HG03196 (cell line): ENCODE measurements at regions not wholly inside any gene's neighbourhood (a gene's known extent, or its start where the extent isn't known, plus 50 kb on each side); places are given as distances from the start of the nearest gene placed in this dataset.
"Not testable (repeated sequence)": the region's sequence is repeated elsewhere in the genome, so short reads cannot be mapped to it uniquely, and the experiment has no call there.

ENCODE experiments used
- ATAC-seq: cut with Tn5 transposase; IDR thresholded peaks from one replicate; pipeline ENCODE4 v1.9.1; 2021; ENCODE audit not compliant: unreplicated experiment

DNA sequence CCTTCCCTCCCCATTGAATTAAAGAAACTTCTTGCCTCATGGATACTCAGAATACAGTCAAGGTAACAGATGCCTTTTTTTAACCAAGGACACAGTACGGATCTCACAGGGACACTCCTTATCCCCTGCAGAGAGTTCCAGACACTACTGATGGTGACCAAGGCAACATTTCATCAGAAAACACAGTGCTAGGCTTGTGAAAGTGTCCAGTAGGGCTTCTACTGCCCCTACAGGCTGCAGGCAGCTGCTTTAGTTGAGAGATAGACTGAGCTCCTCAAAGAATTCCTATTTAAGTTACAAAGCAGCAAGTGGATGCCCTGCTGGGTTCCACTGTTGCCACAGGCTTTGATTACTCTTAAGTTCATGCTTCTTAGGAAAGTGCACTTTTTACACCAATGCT is 2137.8 kb upstream of the DEFB115 start:
- ATAC-seq: not testable (repeated sequence)

DNA sequence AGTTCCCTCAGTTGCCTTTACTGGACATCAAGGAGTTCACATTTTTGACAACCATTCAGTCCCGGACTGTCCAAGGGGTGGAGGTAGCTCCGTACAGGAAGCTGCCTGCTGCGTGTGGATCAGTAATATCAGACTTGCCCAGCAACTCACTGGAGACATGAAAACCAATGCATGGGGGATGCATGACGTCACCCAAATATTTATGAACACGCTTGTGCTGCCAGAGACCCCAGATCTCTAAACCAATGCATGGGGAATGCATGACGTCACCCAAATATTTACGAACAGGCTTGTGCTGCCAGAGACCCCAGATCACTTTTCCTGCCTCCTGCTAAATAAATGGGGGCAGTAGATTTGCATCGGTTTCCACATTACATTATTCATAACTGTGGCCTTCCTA is 2137.4 kb upstream of the DEFB115 start:
- not testable (repeated sequence) for ATAC-seq

DNA sequence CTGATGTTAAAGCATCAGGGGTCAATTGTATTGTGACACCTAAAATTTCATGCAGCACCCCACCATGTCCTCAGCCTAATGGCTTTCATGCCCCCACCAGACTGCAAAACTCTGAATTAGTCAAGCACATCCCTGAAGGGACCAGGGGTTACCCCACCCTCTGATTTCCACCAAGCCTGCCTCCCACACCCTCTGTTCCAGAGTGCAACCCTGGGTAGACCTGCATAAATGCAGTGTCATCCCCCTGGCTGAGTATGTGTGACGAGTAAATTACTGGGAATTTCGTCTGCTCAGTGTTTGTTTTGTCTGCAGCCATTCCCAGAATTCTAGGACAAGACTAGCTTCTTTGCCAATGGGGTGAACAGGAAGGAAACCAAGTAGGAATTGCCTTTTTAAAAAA is 2136.9 kb upstream of the DEFB115 start:
- not testable (repeated sequence) for ATAC-seq

DNA sequence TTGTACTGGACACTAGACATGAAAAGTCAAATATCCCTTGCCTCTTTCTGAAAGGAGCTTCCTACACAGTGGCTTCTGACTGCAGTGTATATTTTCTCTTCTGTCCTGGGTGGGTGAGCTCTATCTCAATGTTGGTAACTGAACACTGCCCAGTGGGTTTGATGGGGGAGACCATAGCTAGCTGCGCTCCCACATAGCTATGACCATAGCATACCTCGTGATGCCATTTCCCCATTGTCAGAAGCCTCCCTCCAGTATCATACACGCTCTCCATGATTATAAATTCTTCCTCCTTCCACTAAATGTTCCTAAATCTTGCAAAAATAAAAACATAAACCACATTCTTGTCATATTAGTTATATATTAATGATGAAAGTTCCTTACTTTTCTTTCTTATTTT is 2134.7 kb upstream of the DEFB115 start:
- ATAC-seq: not testable (repeated sequence)

DNA sequence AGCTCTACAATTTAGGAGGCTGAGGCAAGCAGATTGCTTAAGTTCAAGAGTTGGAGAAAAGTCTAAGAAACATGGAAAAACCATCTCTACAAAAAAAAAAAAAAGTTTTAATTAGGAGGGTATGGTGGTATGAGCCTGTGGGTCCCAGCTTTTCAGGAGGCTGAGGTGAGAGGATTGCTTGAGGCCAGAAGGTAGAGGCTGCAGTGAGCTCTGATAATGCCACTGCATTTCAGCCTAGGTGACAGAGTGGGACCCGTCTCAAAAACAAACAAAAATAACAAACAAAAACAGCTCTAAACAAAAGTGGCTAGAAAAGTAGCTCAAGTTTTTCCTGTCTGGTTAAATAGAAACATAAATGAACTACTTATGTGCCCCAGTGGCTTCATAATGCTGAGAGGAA is 2133.6 kb upstream of the DEFB115 start:
- no peak for ATAC-seq
